MM.1S (cell line): ENCODE measurements at regions not wholly inside any gene's neighbourhood (a gene's known extent, or its start where the extent isn't known, plus 50 kb on each side); places are given as distances from the start of the nearest gene placed in this dataset.

ENCODE experiments used
- DNase-seq: peaks from one replicate; pipeline ENCODE4 v3.0.0-alpha.2; 2015
- H2AFZ ChIP-seq: fragments of 300-600 bp; sonication (generic); 2 replicates; pipeline ENCODE4 v1.6.0; 2016; ENCODE audit warnings: antibody characterized with exemption, low read length
- H3F3A ChIP-seq: fragments of 300-600 bp; sonication (generic); 2 replicates; pipeline ENCODE4 v1.6.1; 2016; ENCODE audit warnings: mild to moderate bottlenecking, antibody characterized with exemption, low read length, moderate library complexity, mixed read lengths; ENCODE audit not compliant: insufficient read depth
- H3K27ac ChIP-seq: fragments of 300-600 bp; sonication (generic); 2 replicates; pipeline ENCODE4 v1.5.1; 2016; ENCODE audit warnings: mild to moderate bottlenecking, low read length
- H3K27me3 ChIP-seq: fragments of 300-600 bp; sonication (generic); replicated peaks from 2 replicates; pipeline ENCODE4 v1.6.0; 2016; ENCODE audit warnings: low read length; ENCODE audit not compliant: insufficient read depth
- H3K36me3 ChIP-seq: fragments of 300-600 bp; sonication (generic); replicated peaks from 2 replicates; pipeline ENCODE4 v1.6.1; 2016; ENCODE audit warnings: mild to moderate bottlenecking, low read length, mixed read lengths; ENCODE audit not compliant: insufficient read depth
- H3K4me1 ChIP-seq: fragments of 300-600 bp; sonication (generic); 2 replicates; pipeline ENCODE4 v1.6.1; 2016; ENCODE audit warnings: low read length, mixed read lengths
- H3K4me2 ChIP-seq: fragments of 300-600 bp; sonication (generic); 2 replicates; pipeline ENCODE4 v1.6.0; 2016; ENCODE audit warnings: low read depth, low read length
- H3K4me3 ChIP-seq: fragments of 300-600 bp; sonication (generic); 2 replicates; pipeline ENCODE4 v1.5.1; 2016; ENCODE audit warnings: low read length, mixed read lengths
- H3K79me2 ChIP-seq: fragments of 300-600 bp; sonication (generic); 2 replicates; pipeline ENCODE4 v1.6.1; 2016; ENCODE audit warnings: mixed run types, low read length, mixed read lengths
- H3K9ac ChIP-seq: fragments of 300-600 bp; sonication (generic); 2 replicates; pipeline ENCODE4 v1.6.1; 2016; ENCODE audit warnings: low read length, mixed read lengths
- H3K9me2 ChIP-seq: fragments of 300-600 bp; sonication (generic); replicated peaks from 2 replicates; pipeline ENCODE4 v1.6.1; 2016; ENCODE audit warnings: mild to moderate bottlenecking, low read length, mixed read lengths; ENCODE audit not compliant: insufficient read depth
- H3K9me3 ChIP-seq: fragments of 300-600 bp; sonication (generic); replicated peaks from 2 replicates; pipeline ENCODE4 v1.6.1; 2016; ENCODE audit warnings: mild to moderate bottlenecking, low read length, mixed read lengths; ENCODE audit not compliant: insufficient read depth
- H4K20me1 ChIP-seq: fragments of 300-600 bp; sonication (generic); 2 replicates; pipeline ENCODE4 v1.6.1; 2016; ENCODE audit warnings: mild to moderate bottlenecking, low read length, moderate library complexity, mixed read lengths; ENCODE audit not compliant: insufficient read depth
- CTCF ChIP-seq: fragments of 300-600 bp; sonication (generic); IDR thresholded peaks from 2 replicates; pipeline ENCODE4 v1.5.1; 2016; ENCODE audit warnings: antibody characterized with exemption, low read length, mixed read lengths
- EZH2 ChIP-seq: fragments of 300-600 bp; sonication (generic); optimal IDR thresholded peaks from 2 replicates; pipeline ENCODE3; 2017; ENCODE audit warnings: low read depth, mild to moderate bottlenecking, antibody characterized with exemption, low read length, mixed read lengths
- EZH2phosphoT487 ChIP-seq: fragments of 300-600 bp; sonication (generic); IDR thresholded peaks from 2 replicates; pipeline ENCODE4 v1.6.1; 2018; ENCODE audit warnings: antibody characterized with exemption, low read length

GRCh38 chr20:57808264-57809070, 98.7 kb upstream of the PMEPA1 start:
- Histone ChIP-seq H3K4me2 (no peak overlapping the region), H4K20me1 (no peaks in the 10 kb centered on the region), H3K27me3 (peaks cover 88% of the 10 kb centered on the region), H3K36me3 (no peaks in the 10 kb centered on the region), H2AFZ (no peak overlapping the region), H3F3A (no peaks in the 10 kb centered on the region), H3K27ac (no peak overlapping the region), H3K79me2 (no peaks in the 10 kb centered on the region), H3K9me3 (no peaks in the 10 kb centered on the region), H3K9ac (no peak overlapping the region), H3K9me2 (no peaks in the 10 kb centered on the region), H3K4me3 (no peak overlapping the region), H3K4me1 (no peaks in the 10 kb centered on the region)
- TF ChIP-seq EZH2 (no peak), EZH2phosphoT487 (no peak), CTCF (no peak)
- no peak for DNase-seq

- Histone ChIP-seq H3K27me3 (peaks cover 94% of the 10 kb centered on the region), H4K20me1 (no peaks in the 10 kb centered on the region), H3K9me3 (no peaks in the 10 kb centered on the region), H3K9me2 (no peaks in the 10 kb centered on the region), H3F3A (no peaks in the 10 kb centered on the region), H3K9ac (no peak overlapping the region), H3K4me3 (no peak overlapping the region), H3K36me3 (no peaks in the 10 kb centered on the region), H3K79me2 (no peaks in the 10 kb centered on the region), H3K27ac (no peak overlapping the region), H2AFZ (no peak overlapping the region), H3K4me1 (no peaks in the 10 kb centered on the region), H3K4me2 (no peak overlapping the region)
- TF ChIP-seq EZH2 = no peak
- no peak for TF ChIP-seq EZH2phosphoT487
- no peak for TF ChIP-seq CTCF
- no peak for DNase-seq
These were observed 97.8 kb upstream of the PMEPA1 start for GRCh38 chr20:57807401-57808263.

- TF ChIP-seq EZH2 (no peak), EZH2phosphoT487 (no peak), CTCF (no peak)
- Histone ChIP-seq H3K9ac (no peak overlapping the region), H3K4me1 (no peaks in the 10 kb centered on the region), H3K9me2 (no peaks in the 10 kb centered on the region), H3K4me2 (no peak overlapping the region), H3K4me3 (no peak overlapping the region), H4K20me1 (no peaks in the 10 kb centered on the region), H3K9me3 (no peaks in the 10 kb centered on the region), H3K27ac (no peak overlapping the region), H3K79me2 (no peaks in the 10 kb centered on the region), H3K36me3 (no peaks in the 10 kb centered on the region), H3K27me3 (peaks cover 95% of the 10 kb centered on the region), H3F3A (no peaks in the 10 kb centered on the region), H2AFZ (no peak overlapping the region)
- DNase-seq = no peak
These were observed 97.2 kb upstream of the PMEPA1 start for GRCh38 chr20:57806975-57807374.
